Renal cortex interstitium (tissue), 11 donors: ENCODE measurements at regions not wholly inside any gene's neighbourhood (a gene's known extent, or its start where the extent isn't known, plus 50 kb on each side); places are given as distances from the start of the nearest gene placed in this dataset.
"Not testable (repeated sequence)": the region's sequence is repeated elsewhere in the genome, so short reads cannot be mapped to it uniquely, and the experiment has no call there.

ENCODE experiments used
- DNase-seq, 11 donors: peaks; one replicate each; pipeline ENCODE4 v3.0.0-alpha.2; 2013; ENCODE audit warnings: low read depth in 9 of 11, low spot score in 4 of 11; ENCODE audit errors: extremely low read depth in 1 of 11

GRCh38 chr13:110973007-110973700, 58.3 kb upstream of the ANKRD10 start:
- no peak for DNase-seq

- no peak for DNase-seq
These were observed 56.6 kb upstream of the ANKRD10 start for GRCh38 chr13:110971486-110971885.

DNA sequence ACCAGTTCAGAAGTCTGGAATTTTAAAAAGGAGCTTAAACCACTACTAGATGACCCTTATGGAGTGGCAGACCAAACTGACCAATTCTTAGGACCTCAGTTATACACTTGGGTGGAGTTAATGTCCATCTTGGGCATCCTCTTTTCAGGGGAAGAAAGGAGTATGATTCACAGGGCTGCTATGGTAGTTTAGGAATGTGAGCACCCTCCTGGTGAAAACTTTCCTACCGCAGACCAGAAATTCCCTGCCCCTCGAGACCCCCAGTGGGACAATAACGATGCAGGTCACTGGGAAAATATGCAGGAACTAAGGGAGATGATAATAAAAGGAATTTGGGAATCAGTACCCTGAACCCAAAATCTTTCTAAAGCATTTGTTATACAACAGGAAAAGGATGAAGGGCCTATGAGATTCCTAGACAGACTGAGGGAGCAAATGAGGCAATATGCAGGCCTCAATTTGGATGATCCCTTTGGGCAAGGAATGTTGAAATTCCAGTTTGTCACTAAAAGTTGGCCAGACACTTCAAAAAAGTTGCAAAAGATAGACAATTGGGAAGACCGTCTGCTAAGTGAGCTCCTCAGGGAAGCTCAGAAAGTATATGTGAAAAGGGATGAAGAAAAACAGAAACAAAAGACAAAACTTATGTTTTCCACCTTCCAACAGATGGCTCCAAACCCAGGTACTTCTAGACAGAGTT, 52.4 kb upstream of the ANKRD10 start:
- not testable (repeated sequence) for DNase-seq

DNA sequence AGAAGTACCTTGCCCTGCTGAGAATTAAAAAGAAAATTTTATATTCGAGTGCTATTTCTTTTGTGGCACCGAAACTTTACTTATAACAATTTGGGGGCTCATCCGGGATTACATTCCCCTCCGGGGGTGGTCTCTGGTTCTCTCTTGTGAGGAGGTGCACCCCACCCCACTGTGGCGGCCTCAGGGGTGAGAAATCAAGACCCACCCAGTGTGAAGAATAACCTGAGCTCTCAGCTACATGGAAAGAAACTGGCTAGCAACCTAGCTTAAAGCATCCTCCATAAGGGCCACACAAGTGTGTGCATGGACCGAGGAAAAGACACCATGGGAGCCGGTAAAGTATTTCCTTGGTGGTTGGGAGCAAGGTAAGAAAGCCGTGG, 50.9 kb upstream of the ANKRD10 start:
- DNase-seq, result no peak

- DNase-seq, result no peak
These were observed 50.3 kb upstream of the ANKRD10 start for GRCh38 chr13:110965038-110965754.
